ENCODE measurements at regions not wholly inside any gene's neighbourhood (a gene's known extent, or its start where the extent isn't known, plus 50 kb on each side); places are given as distances from the start of the nearest gene placed in this dataset.

DNA sequence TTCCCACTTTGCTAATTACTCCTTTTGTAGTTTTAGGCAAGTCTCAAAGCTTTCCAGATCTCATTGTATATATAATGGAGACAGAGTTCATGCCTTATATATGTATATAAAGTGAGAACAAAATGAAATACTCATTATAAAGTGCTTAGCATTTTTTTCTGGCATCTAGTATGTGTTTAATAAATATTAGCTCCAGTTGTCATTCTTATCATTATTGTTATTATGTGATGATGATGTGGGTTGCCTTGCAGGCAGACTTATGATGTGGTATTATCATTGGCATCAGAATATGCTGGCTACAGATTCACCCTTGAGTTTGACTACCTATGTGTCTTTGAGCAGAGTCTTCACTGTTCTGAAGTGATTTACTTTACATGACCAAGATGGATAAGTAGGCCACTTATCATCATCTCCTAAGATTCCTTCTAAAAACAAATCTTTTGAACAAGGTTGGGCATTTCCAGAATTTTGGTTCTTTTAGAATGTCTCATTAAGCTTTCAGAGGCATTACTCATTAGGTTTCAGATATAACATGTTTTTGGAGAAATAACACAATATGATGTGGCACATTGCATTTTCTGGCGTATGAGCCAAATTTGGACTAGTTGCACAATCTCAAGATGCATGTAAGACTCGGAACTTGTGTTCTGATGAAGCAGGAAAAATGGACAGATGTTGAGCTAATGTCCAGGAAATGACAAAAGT, 145.6 kb upstream of the TNC start:
- no peak overlapping the region for H3K4me3 ChIP-seq (ENCODE audit: low read depth, low read length)
- TF ChIP-seq CTCF (IDR thresholded peaks at IDR 0.05; ENCODE audit: borderline replicate concordance, insufficient read depth, low read depth, low read length) = no peak

- no peak for TF ChIP-seq CTCF (IDR thresholded peaks at IDR 0.05; ENCODE audit: borderline replicate concordance, insufficient read depth, low read depth, low read length)
These were observed 146.4 kb upstream of the TNC start for GRCh38 chr9:115264313-115264712.

DNA sequence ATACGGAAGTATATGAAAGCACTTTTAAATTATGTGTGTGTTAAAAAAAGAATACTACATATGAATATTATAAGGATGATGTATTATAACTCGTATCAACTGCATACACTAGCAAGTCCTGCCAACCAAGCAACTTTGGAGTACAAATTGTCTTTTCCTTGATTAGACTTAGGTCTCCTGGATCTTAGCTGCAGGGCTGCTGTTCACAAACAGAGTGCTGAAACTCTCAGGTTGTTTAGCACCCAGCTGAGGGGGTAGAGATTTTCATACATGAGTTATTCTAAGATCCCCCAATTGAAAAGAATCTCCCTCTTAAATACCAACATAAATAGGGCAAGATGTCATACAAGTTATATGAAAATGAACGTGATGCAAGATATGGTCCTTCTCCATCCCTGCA, 149.8 kb upstream of the TNC start:
- TF ChIP-seq CTCF (IDR thresholded peaks at IDR 0.05; ENCODE audit: borderline replicate concordance, insufficient read depth, low read depth, low read length) = no peak
- H3K4me3 ChIP-seq (ENCODE audit: low read depth, low read length) = no peak overlapping the region

More at GRCh38 chr9:115264313-115264712, 146.4 kb upstream of the TNC start:
- H3K4me3 ChIP-seq (ENCODE audit: low read depth, low read length) = no peak overlapping the region

GRCh38 chr9:115275753-115276152, 157.8 kb upstream of the TNC start:
- TF ChIP-seq CTCF (IDR thresholded peaks at IDR 0.05; ENCODE audit: borderline replicate concordance, insufficient read depth, low read depth, low read length) = no peak
- H3K4me3 ChIP-seq (ENCODE audit: low read depth, low read length) = no peak overlapping the region

DNA sequence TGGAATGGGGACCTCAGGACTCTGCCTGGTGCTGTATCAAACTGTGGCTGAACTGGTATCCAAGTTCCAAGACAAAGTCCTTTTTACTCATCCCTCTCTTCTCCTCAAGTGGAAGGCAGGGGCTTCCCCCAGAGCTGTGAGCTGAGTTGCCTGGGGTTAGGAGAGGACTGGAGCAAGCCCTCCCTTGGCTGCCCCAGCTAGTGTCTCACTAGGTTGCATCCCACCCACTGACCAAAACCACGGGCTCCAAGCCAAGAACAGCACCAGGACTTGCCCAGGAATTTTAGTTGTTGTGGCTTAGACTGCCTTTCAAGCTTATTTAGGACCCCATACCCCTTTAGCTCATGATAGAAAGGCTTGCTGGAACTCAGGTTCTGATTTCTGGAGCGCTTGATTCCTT, 158.7 kb upstream of the TNC start:
- no peak for TF ChIP-seq CTCF (IDR thresholded peaks at IDR 0.05; ENCODE audit: borderline replicate concordance, insufficient read depth, low read depth, low read length)
- H3K4me3 ChIP-seq (ENCODE audit: low read depth, low read length) = no peak overlapping the region

DNA sequence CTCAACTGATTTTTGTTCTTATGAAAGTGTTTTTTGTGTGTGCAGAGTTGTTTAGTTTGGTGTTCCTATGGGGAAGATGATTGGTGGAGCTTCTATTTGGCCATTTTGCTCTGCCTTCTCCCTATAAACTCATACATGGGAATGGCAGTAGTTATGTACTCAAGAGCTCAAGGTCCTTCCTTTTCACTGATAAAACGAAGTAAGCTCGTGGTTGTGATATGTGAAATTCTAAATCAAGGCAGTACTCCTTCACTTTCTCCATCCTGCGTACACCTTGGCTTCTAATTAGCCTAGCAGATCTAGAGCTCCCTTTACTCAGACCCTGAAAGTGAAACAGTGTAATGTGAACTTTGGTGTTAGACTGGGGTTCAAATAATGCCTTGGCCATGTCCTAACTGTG, 159.3 kb upstream of the TNC start:
- H3K4me3 ChIP-seq (ENCODE audit: low read depth, low read length) = no peak overlapping the region
- TF ChIP-seq CTCF (IDR thresholded peaks at IDR 0.05; ENCODE audit: borderline replicate concordance, insufficient read depth, low read depth, low read length) = no peak

DNA sequence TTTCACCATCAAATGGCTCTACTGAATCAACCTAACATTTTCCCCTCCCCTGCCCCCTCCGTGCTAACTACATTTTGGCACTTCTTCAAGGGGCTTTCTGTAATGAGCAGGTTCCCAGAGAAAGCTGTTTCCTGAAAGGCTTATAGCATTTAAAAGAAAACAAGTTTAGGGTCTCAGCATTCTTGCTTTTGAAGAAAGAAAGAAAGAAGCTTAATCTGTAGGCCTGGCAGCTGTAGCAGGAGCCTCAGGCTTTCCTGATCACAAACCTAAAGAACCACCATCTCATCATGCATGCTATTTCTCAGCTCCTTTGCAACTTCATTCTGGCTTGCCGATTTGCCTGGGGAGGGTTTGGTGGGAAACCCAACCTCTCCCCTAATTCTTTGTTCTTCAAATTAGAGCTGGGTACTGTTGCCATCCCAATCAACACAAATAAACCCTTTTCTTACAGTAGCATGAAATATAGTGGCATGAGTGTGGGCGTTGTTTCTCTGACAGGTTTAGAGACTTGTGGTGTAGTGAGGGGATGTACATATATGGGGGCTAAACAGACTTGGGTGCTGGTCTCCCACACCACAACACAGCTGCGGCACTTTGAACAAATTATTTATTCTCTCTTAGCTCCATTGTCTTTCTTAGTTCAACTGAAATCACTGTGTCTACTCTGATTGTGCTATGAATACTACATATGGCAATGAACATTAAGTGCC, 160.5 kb upstream of the TNC start:
- TF ChIP-seq CTCF (IDR thresholded peaks at IDR 0.05; ENCODE audit: borderline replicate concordance, insufficient read depth, low read depth, low read length) = no peak

More for the DNA sequence above, 160.5 kb upstream of the TNC start:
- H3K4me3 ChIP-seq (ENCODE audit: low read depth, low read length) = no peak overlapping the region
